Osteoblast (primary cell): ENCODE measurements at regions not wholly inside any gene's neighbourhood (a gene's known extent, or its start where the extent isn't known, plus 50 kb on each side); places are given as distances from the start of the nearest gene placed in this dataset.
"Not testable (repeated sequence)": the region's sequence is repeated elsewhere in the genome, so short reads cannot be mapped to it uniquely, and the experiment has no call there.

Experiments used
- DNase-seq: peaks from one replicate; pipeline ENCODE4 v3.0.0; 2011; ENCODE audit warnings: low spot score, mixed read lengths; ENCODE audit not compliant: insufficient read length; ENCODE audit errors: missing footprints
- H2AFZ ChIP-seq: 2 replicates; pipeline ENCODE4 v1.6.0; 2011; ENCODE audit warnings: mild to moderate bottlenecking, low read length
- H3K27ac ChIP-seq: 2 replicates; pipeline ENCODE4 v1.5.1; 2011; ENCODE audit warnings: mild to moderate bottlenecking, low read depth, low read length, moderate library complexity
- H3K27me3 ChIP-seq: 2 replicates; pipeline ENCODE4 v1.6.0; 2012; ENCODE audit warnings: mild to moderate bottlenecking, control low read depth, inconsistent platforms, low read length, moderate library complexity; ENCODE audit not compliant: insufficient read depth
- H3K36me3 ChIP-seq: 2 replicates; pipeline ENCODE4 v1.5.1; 2011; ENCODE audit warnings: mild to moderate bottlenecking, low read length, control low read depth, moderate library complexity; ENCODE audit not compliant: insufficient read depth
- H3K4me1 ChIP-seq: 2 replicates; pipeline ENCODE4 v1.5.1; 2011; ENCODE audit warnings: mild to moderate bottlenecking, low read length, control low read depth, moderate library complexity; ENCODE audit not compliant: insufficient read depth
- H3K4me2 ChIP-seq: 2 replicates; pipeline ENCODE4 v1.6.0; 2011; ENCODE audit warnings: mild to moderate bottlenecking, low read length; ENCODE audit not compliant: insufficient read depth
- H3K4me3 ChIP-seq: fragments of 200-600 bp; sonication (generic); 3 replicates; pipeline ENCODE4 v1.5.1; 2012; ENCODE audit warnings: mild to moderate bottlenecking, low read length, inconsistent platforms; ENCODE audit not compliant: insufficient read depth
- H3K79me2 ChIP-seq: 2 replicates; pipeline ENCODE4 v1.6.0; 2012; ENCODE audit warnings: mild to moderate bottlenecking, low read length, control low read depth, inconsistent platforms; ENCODE audit not compliant: insufficient read depth
- H3K9me3 ChIP-seq: 2 replicates; pipeline ENCODE4 v1.5.1; 2011; ENCODE audit warnings: low read depth, low read length, control low read depth
- H4K20me1 ChIP-seq: 2 replicates; pipeline ENCODE4 v1.6.0; 2012; ENCODE audit warnings: mild to moderate bottlenecking, low read length, control low read depth; ENCODE audit not compliant: insufficient read depth
- CTCF ChIP-seq: IDR thresholded peaks from 2 replicates; pipeline ENCODE4 v1.5.1; 2011; ENCODE audit warnings: mild to moderate bottlenecking, low read depth, low read length, moderate library complexity; ENCODE audit errors: extremely low read depth

DNA sequence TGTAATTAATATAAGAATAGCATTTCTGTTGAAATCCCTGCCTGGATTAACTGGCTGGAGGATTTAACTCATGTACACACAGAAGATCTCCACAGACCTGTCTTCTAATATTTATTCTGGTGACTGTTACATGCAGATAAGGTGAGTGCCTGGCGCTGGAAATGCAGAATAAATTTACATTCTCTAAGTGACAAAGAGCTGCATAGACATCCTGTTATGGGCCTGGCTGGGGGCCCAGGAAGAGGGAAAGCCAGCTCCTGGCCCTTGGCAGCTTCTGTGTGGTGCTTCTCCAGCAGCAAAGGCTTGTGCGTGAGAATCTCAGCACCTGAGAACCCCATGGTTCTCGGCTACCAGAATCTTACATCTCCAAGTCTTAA, 446.6 kb downstream of the PTPRU start:
- DNase-seq: no peak
- Histone ChIP-seq H3K27ac (no peak overlapping the region), H3K36me3 (no peaks in the 10 kb centered on the region), H3K4me3 (no peak overlapping the region), H3K9me3 (no peaks in the 10 kb centered on the region), H3K4me2 (no peak overlapping the region), H2AFZ (no peak overlapping the region), H3K79me2 (no peaks in the 10 kb centered on the region), H3K27me3 (no peaks in the 10 kb centered on the region), H3K4me1 (peaks cover 9% of the 10 kb centered on the region), H4K20me1 (no peaks in the 10 kb centered on the region)
- TF ChIP-seq CTCF: no peak

DNA sequence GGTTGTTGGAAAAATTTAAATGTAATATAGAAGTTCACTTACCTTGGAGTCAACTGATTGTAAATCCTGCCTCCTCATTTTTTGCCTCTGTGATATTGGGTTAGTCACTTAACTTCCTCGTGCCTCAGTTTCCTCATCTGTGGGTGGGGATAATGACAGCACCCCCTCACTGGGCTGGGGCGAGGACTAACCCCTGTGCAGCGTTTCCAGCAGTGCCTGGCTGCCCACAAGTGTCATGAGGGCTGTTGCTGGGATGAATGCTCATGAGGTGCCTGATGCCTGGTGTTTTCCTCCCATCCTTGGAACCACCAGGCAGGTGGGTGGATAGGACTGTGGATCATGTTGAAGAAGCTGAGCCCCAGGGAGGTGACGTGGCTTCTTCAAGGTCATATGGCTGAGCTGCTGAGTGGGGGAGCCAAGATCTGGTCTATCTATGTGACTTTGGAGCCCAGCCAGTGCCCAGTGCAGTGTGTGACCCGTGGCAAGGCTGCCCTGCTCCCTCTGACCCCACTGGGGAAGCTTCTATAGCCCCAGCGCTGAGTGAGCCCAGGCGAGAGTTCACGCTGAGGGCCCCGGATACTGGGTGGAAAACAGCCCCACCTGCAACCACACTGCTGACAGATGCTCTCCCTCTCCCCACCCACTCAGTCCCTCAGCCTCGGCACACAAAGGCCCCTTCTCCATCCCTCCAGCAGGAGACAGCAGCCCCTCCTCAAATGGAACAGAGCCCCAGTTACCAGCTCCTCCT, 446.0 kb downstream of the PTPRU start:
- no peaks in the 10 kb centered on the region for H3K36me3 ChIP-seq
- no peaks in the 10 kb centered on the region for H3K9me3 ChIP-seq
- peaks cover 3% of the 10 kb centered on the region for H3K4me1 ChIP-seq
- H3K27ac ChIP-seq: no peak overlapping the region
- no peaks in the 10 kb centered on the region for H4K20me1 ChIP-seq
- no peak overlapping the region for H2AFZ ChIP-seq
- no peak overlapping the region for H3K4me2 ChIP-seq
- no peak overlapping the region for H3K4me3 ChIP-seq
- DNase-seq: no peak
- TF ChIP-seq CTCF: no peak
- H3K79me2 ChIP-seq: no peaks in the 10 kb centered on the region
- no peaks in the 10 kb centered on the region for H3K27me3 ChIP-seq

DNA sequence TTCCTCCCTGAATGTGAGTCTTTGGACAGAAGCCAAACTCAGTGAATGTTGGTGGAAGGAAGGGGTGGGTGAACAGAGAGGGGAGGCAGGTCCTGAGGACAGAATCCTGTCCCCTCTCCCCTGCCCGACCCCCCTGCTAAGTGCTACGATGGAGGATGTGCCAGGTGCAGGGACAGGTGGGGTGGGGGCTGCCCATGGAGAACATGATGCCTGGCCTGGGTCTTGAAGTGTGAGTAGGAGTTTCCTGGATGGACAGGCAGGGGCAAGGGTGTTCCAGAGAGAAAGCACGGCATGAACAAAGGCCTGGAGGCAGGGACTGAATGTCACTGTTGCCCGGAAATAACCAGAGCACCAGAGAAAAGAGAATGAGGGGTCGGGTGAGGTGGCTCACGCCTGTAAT, 445.1 kb downstream of the PTPRU start:
- H2AFZ ChIP-seq, H3K27ac ChIP-seq, DNase-seq: not testable (repeated sequence)

GRCh38 chr1:29679828-29680558, 443.7 kb downstream of the PTPRU start:
- H3K36me3 ChIP-seq: no peaks in the 10 kb centered on the region
- no peaks in the 10 kb centered on the region for H3K27me3 ChIP-seq
- no peak for DNase-seq
- H4K20me1 ChIP-seq: no peaks in the 10 kb centered on the region
- TF ChIP-seq CTCF: no peak
- no peaks in the 10 kb centered on the region for H3K4me1 ChIP-seq
- no peak overlapping the region for H3K4me2 ChIP-seq
- H3K27ac ChIP-seq: no peak overlapping the region
- no peak overlapping the region for H3K4me3 ChIP-seq
- H2AFZ ChIP-seq: no peak overlapping the region
- H3K79me2 ChIP-seq: no peaks in the 10 kb centered on the region
- H3K9me3 ChIP-seq: no peaks in the 10 kb centered on the region

More for the DNA sequence above, 445.1 kb downstream of the PTPRU start:
- not testable (repeated sequence) for H3K79me2 ChIP-seq, H3K4me2 ChIP-seq, H3K36me3 ChIP-seq, H3K4me1 ChIP-seq, H4K20me1 ChIP-seq, H3K9me3 ChIP-seq, H3K4me3 ChIP-seq, H3K27me3 ChIP-seq
